ENCODE measurements at regions not wholly inside any gene's neighbourhood (a gene's known extent, or its start where the extent isn't known, plus 50 kb on each side); places are given as distances from the start of the nearest gene placed in this dataset.
A peak's percentile ranks its signal among the peaks of the same experiment; 100 is the strongest.

DNA sequence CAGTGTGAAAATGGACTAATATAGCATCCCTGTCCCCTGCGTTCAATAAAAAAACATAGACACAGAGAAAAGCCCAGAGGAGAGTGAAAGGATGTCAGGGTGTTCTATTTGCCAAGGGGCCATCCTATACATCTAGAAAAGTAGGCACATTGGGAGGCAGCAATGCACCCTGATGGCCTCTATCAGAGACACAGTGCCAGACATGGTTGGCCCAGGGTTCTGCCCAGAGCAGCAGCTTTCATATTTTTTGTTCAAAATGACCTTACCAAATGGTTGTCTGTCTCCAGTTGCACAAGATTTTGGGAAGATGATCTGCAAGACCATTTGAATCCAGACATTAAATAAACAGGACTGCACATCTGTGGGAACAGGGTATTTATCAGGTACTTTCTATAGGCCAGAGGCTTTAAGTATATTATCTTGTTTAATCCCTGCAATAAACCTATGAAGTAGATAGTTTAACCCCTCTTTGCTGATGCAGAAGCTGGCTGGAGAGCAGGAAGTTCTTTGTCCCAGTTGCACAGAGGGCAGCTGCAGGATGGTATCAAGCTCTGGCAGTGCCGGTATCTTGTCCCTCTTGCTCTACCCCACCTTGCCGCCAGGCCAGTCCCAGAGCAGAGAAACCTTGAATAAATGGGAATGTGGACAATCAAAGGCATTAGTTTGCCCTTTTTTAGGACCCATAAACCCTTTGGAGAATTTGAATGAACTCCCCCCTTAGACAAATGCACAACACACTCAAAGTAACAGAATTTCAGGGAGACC is 171.8 kb upstream of the PWP1 start (continued):
- TF ChIP-seq, protein P1, sequence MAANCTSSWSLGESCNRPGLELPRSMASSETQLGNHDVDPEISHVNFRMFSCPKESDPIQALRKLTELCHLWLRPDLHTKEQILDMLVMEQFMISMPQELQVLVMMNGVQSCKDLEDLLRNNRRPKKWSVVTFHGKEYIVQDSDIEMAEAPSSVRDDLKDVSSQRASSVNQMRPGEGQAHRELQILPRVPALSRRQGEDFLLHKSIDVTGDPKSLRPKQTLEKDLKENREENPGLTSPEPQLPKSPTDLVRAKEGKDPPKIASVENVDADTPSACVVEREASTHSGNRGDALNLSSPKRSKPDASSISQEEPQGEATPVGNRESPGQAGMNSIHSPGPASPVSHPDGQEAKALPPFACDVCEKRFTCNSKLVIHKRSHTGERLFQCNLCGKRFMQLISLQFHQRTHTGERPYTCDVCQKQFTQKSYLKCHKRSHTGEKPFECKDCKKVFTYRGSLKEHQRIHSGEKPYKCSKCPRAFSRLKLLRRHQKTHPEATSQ (tag by site-specific recombination; IDR thresholded peaks at IDR 0.05): no peak
- TF ChIP-seq ELK4 (IDR thresholded peaks at IDR 0.05; ENCODE audit: borderline replicate concordance, low read depth, low read length): no peak
- no peak for TF ChIP-seq ZNF404 (tag by site-specific recombination; IDR thresholded peaks at IDR 0.05)
- TF ChIP-seq ZNF341 (tag by site-specific recombination; IDR thresholded peaks at IDR 0.05; ENCODE audit: low read depth): no peak

DNA sequence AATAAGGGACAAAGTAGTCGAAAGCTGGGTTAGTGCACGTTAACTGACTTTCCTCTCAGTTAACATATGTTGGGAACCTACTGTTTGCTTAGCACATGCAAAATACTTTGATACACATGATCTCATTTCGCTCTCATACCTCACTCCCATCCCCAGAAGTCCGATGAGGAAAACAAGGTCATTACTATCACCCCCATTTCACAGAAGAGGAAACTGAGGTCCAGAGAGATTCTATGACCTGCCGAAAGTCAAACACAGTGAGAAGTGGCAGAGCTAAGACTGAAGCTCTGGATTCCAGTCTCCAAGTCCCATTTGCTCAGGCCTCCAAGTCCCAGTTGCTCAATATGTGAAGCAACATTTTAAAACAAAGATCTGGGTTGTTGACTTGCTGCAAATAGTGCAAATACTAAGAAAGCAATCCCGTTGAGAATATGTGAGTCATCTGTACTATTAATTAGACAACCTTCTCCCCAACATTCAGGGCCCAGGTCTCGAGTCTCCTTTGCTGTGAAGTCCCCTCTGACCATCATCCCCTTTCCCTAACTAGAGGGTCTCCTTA is 170.6 kb upstream of the PWP1 start:
- no peak overlapping the region for H3K4me3 ChIP-seq (ENCODE audit: low read depth, low read length)
- H3K4me1 ChIP-seq (ENCODE audit: control insufficient read depth, insufficient read depth, low read length): no peaks in the 10 kb centered on the region
- TF ChIP-seq ZNF184 (tag by site-specific recombination; IDR thresholded peaks at IDR 0.05): 0 out of 2 replicates have a peak, but pooled peaks have one; percentile 8
- TF ChIP-seq ZNF529 (tag by site-specific recombination; IDR thresholded peaks at IDR 0.05; ENCODE audit: insufficient replicate concordance): no peak
- no peak overlapping the region for H3K27ac ChIP-seq (ENCODE audit: extremely low read depth, low read depth, low read length)
- ChIA-PET POLR2A (no interaction called here), CTCF (no interaction called here)
- H3K9me3 ChIP-seq (ENCODE audit: control insufficient read depth, insufficient read depth, low read depth, low read length): no peaks in the 10 kb centered on the region
- H3K36me3 ChIP-seq (ENCODE audit: control insufficient read depth in 2 of 2, insufficient read depth in 1 of 2, low read length in 2 of 2): no peaks in the 10 kb centered on the region

GRCh38 chr12:107515446-107515958 is 170.1 kb upstream of the PWP1 start:
- H3K9me3 ChIP-seq (ENCODE audit: control insufficient read depth, insufficient read depth, low read depth, low read length): no peaks in the 10 kb centered on the region
- ChIA-PET POLR2A (no interaction called here), CTCF (no interaction called here)
- no peaks in the 10 kb centered on the region for H3K4me1 ChIP-seq (ENCODE audit: control insufficient read depth, insufficient read depth, low read length)
- H3K27ac ChIP-seq (ENCODE audit: extremely low read depth, low read depth, low read length): no peak overlapping the region
- H3K4me3 ChIP-seq (ENCODE audit: low read depth, low read length): no peak overlapping the region
- no peaks in the 10 kb centered on the region for H3K36me3 ChIP-seq (ENCODE audit: control insufficient read depth in 2 of 2, insufficient read depth in 1 of 2, low read length in 2 of 2)
- TF ChIP-seq ZNF394 (tag by site-specific recombination; IDR thresholded peaks at IDR 0.05; ENCODE audit: borderline replicate concordance): peak; percentile 56; the same call in 1 of the 2 replicates
- TF ChIP-seq, protein P2, sequence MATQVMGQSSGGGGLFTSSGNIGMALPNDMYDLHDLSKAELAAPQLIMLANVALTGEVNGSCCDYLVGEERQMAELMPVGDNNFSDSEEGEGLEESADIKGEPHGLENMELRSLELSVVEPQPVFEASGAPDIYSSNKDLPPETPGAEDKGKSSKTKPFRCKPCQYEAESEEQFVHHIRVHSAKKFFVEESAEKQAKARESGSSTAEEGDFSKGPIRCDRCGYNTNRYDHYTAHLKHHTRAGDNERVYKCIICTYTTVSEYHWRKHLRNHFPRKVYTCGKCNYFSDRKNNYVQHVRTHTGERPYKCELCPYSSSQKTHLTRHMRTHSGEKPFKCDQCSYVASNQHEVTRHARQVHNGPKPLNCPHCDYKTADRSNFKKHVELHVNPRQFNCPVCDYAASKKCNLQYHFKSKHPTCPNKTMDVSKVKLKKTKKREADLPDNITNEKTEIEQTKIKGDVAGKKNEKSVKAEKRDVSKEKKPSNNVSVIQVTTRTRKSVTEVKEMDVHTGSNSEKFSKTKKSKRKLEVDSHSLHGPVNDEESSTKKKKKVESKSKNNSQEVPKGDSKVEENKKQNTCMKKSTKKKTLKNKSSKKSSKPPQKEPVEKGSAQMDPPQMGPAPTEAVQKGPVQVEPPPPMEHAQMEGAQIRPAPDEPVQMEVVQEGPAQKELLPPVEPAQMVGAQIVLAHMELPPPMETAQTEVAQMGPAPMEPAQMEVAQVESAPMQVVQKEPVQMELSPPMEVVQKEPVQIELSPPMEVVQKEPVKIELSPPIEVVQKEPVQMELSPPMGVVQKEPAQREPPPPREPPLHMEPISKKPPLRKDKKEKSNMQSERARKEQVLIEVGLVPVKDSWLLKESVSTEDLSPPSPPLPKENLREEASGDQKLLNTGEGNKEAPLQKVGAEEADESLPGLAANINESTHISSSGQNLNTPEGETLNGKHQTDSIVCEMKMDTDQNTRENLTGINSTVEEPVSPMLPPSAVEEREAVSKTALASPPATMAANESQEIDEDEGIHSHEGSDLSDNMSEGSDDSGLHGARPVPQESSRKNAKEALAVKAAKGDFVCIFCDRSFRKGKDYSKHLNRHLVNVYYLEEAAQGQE (tag by site-specific recombination; IDR thresholded peaks at IDR 0.05): no peak
- TF ChIP-seq HOXD13 (CRISPR knock-in tag; IDR thresholded peaks at IDR 0.05; ENCODE audit: borderline replicate concordance): no peak
- no peak for TF ChIP-seq ZSCAN30 (tag by site-specific recombination; IDR thresholded peaks at IDR 0.05)
- TF ChIP-seq ZBTB1 (tag by site-specific recombination; IDR thresholded peaks at IDR 0.05): no peak
- TF ChIP-seq, protein P3, sequence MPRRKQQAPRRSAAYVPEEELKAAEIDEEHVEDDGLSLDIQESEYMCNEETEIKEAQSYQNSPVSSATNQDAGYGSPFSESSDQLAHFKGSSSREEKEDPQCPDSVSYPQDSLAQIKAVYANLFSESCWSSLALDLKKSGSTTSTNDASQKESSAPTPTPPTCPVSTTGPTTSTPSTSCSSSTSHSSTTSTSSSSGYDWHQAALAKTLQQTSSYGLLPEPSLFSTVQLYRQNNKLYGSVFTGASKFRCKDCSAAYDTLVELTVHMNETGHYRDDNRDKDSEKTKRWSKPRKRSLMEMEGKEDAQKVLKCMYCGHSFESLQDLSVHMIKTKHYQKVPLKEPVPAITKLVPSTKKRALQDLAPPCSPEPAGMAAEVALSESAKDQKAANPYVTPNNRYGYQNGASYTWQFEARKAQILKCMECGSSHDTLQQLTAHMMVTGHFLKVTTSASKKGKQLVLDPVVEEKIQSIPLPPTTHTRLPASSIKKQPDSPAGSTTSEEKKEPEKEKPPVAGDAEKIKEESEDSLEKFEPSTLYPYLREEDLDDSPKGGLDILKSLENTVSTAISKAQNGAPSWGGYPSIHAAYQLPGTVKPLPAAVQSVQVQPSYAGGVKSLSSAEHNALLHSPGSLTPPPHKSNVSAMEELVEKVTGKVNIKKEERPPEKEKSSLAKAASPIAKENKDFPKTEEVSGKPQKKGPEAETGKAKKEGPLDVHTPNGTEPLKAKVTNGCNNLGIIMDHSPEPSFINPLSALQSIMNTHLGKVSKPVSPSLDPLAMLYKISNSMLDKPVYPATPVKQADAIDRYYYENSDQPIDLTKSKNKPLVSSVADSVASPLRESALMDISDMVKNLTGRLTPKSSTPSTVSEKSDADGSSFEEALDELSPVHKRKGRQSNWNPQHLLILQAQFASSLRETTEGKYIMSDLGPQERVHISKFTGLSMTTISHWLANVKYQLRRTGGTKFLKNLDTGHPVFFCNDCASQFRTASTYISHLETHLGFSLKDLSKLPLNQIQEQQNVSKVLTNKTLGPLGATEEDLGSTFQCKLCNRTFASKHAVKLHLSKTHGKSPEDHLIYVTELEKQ (tag by site-specific recombination; IDR thresholded peaks at IDR 0.05; ENCODE audit: borderline replicate concordance): no peak
- peak; percentile 54 for TF ChIP-seq ZNF335 (tag by site-specific recombination; conservative IDR thresholded peaks at IDR 0.05)
- TF ChIP-seq ZBTB48 (tag by site-specific recombination; IDR thresholded peaks at IDR 0.05): peak; percentile 26; the same call in 1 of the 2 replicates
- peak; percentile 78 for TF ChIP-seq ZNF629 (tag by site-specific recombination; IDR thresholded peaks at IDR 0.05)
- TF ChIP-seq ZNF600 (tag by site-specific recombination; IDR thresholded peaks at IDR 0.05): peak; percentile 73; the same call in 1 of the 2 replicates
- peak; percentile 52 for TF ChIP-seq IKZF3 (tag by site-specific recombination; IDR thresholded peaks at IDR 0.05)
- no peak for TF ChIP-seq ZNF529 (tag by site-specific recombination; IDR thresholded peaks at IDR 0.05; ENCODE audit: insufficient replicate concordance)
- TF ChIP-seq GLIS1 (tag by site-specific recombination; IDR thresholded peaks at IDR 0.05): peak; percentile 77
- TF ChIP-seq ZNF660 (tag by site-specific recombination; IDR thresholded peaks at IDR 0.05): peak; percentile 63; the same call in 1 of the 2 replicates
- no peak for TF ChIP-seq ZNF549 (tag by site-specific recombination; IDR thresholded peaks at IDR 0.05)
- peak; percentile 51; the same call in 1 of the 2 replicates for TF ChIP-seq ZNF548 (tag by site-specific recombination; IDR thresholded peaks at IDR 0.05)
- TF ChIP-seq ZNF366 (tag by site-specific recombination; conservative IDR thresholded peaks at IDR 0.05): peak; percentile 70
